ENCODE measurements at regions not wholly inside any gene's neighbourhood (a gene's known extent, or its start where the extent isn't known, plus 50 kb on each side); places are given as distances from the start of the nearest gene placed in this dataset.
"Not testable (repeated sequence)": the region's sequence is repeated elsewhere in the genome, so short reads cannot be mapped to it uniquely, and the experiment has no call there.

DNA sequence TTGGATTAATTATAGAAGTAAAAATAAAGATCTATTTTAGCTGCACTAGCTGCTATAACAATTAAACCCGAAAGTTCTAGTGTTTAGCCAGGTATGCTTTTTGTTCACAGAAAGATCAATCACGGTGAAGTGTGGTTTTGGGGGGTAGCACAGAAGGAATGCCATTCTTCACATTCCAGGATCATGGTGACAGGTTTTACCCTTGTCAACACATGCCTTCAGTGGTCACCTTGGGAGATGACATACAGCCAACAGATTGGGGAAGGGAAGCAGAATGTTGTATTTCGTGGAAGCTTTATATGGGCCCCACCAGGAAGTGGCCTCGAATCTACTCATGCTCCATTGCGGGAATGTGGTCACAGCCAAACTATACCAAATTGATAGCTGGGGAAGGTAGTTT is 753.6 kb downstream of the RAPGEF2 start:
- 37 to 43% methylated on average over 5 of the region's 5 CpGs for WGBS, 2 donors
- Histone ChIP-seq H3K36me3 (no peaks in the 10 kb centered on the region), H3K27me3 (no peaks in the 10 kb centered on the region), H3K27ac (no peak overlapping the region), H3K4me1 (no peaks in the 10 kb centered on the region), H3K9me3 (no peaks in the 10 kb centered on the region), H3K4me3 (no peak overlapping the region)
- DNase-seq (no peak), ATAC-seq (ENCODE audit: low FRiP score in 2 of 2) (no peak)
- TF ChIP-seq EP300 (IDR thresholded peaks at IDR 0.05) (no peak), POLR2AphosphoS5 (IDR thresholded peaks at IDR 0.05) (no peak), POLR2A (IDR thresholded peaks at IDR 0.05) (no peak)
- TF ChIP-seq, protein P1, sequence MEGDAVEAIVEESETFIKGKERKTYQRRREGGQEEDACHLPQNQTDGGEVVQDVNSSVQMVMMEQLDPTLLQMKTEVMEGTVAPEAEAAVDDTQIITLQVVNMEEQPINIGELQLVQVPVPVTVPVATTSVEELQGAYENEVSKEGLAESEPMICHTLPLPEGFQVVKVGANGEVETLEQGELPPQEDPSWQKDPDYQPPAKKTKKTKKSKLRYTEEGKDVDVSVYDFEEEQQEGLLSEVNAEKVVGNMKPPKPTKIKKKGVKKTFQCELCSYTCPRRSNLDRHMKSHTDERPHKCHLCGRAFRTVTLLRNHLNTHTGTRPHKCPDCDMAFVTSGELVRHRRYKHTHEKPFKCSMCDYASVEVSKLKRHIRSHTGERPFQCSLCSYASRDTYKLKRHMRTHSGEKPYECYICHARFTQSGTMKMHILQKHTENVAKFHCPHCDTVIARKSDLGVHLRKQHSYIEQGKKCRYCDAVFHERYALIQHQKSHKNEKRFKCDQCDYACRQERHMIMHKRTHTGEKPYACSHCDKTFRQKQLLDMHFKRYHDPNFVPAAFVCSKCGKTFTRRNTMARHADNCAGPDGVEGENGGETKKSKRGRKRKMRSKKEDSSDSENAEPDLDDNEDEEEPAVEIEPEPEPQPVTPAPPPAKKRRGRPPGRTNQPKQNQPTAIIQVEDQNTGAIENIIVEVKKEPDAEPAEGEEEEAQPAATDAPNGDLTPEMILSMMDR (IDR thresholded peaks at IDR 0.05): no peak

DNA sequence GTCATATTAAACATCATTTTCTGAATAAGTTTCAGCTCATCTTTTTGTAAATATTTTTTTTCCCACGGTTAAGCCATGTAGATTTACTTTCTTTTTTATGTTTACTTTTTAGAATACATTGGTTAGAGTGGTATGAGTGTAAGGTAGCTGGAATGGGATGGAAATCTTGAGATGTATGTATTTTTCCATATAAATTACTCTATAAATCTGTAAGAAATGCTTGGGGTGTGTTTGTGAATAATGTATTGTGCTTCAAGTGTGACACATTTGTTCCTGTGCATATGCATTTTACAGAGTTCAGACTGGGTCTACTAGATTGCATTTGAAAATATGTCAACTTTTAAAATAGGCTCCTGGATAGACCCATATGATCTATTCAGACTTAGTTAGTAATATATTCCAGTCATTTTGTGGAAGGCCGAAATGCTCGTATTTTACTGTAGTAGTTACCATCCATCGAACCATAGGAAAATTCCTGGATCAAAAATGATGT is 756.8 kb downstream of the RAPGEF2 start:
- ATAC-seq (ENCODE audit: low FRiP score in 2 of 2) (no peak), DNase-seq (no peak)
- no peak for TF ChIP-seq POLR2AphosphoS5 (IDR thresholded peaks at IDR 0.05)
- TF ChIP-seq, protein P1 (IDR thresholded peaks at IDR 0.05): no peak
- no peak for TF ChIP-seq EP300 (IDR thresholded peaks at IDR 0.05)
- no peak for TF ChIP-seq POLR2A (IDR thresholded peaks at IDR 0.05)
- no peaks in the 10 kb centered on the region for H3K36me3 ChIP-seq
- no peak overlapping the region for H3K27ac ChIP-seq
- H3K4me3 ChIP-seq: no peak overlapping the region
- H3K9me3 ChIP-seq: no peaks in the 10 kb centered on the region
- WGBS, 2 donors: 90 to 95% methylated on average over 4 of the region's 4 CpGs
- H3K4me1 ChIP-seq: no peaks in the 10 kb centered on the region
- no peaks in the 10 kb centered on the region for H3K27me3 ChIP-seq

DNA sequence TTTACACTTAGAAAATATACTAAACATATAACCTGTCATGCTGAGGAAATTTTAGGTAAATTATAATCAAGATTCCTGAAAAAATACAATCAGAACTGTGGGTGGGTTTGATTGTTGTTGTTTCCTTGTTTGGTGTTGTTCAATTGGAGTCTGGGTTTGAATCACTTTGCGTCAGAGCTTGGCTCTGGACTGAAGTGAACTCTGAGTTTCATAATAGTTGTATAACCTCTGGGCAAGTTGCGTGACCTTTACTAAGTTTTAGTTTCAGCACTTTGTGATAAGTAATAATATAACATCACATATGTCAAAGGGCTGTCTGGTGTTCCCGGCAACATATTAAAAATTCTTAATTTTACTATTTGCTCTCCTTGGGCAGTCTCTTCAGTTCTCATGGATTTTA is 758.1 kb downstream of the RAPGEF2 start:
- Histone ChIP-seq H3K27ac (no peak overlapping the region), H3K9me3 (no peaks in the 10 kb centered on the region), H3K4me3 (no peak overlapping the region), H3K27me3 (no peaks in the 10 kb centered on the region), H3K36me3 (no peaks in the 10 kb centered on the region), H3K4me1 (no peaks in the 10 kb centered on the region)
- WGBS, 2 donors: 75 to 86% methylated on average over 3 of the region's 3 CpGs
- TF ChIP-seq POLR2AphosphoS5 (IDR thresholded peaks at IDR 0.05): no peak
- no peak for DNase-seq
- no peak for ATAC-seq (ENCODE audit: low FRiP score in 2 of 2)

DNA sequence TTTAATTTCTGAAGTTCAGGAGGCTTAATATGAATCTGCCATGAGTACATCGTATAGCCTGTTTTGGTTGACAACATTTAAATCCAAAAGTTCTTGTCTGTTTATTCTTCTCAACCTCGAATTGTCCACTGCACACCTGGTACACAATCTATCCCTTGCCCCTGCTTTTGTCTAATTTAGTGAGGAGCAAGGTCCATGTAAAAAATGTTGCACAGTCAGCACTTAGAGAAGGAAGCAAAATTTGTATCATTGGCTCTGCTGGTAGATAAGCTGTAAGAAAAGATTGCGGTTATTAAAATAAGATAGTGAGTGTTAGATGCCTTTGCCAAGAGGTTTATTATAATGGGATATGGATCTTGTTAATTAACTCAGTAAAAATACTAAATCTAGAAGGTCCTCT is 761.5 kb downstream of the RAPGEF2 start:
- no peaks in the 10 kb centered on the region for H3K4me1 ChIP-seq
- DNase-seq (no peak), ATAC-seq (ENCODE audit: low FRiP score in 2 of 2) (no peak)
- H3K27ac ChIP-seq: no peak overlapping the region
- no peaks in the 10 kb centered on the region for H3K9me3 ChIP-seq
- no peak overlapping the region for H3K4me3 ChIP-seq
- no peaks in the 10 kb centered on the region for H3K27me3 ChIP-seq
- WGBS, 2 donors: 74 to 79% methylated on average over 3 of the region's 3 CpGs
- TF ChIP-seq POLR2AphosphoS5 (IDR thresholded peaks at IDR 0.05): no peak
- TF ChIP-seq EP300 (IDR thresholded peaks at IDR 0.05): no peak
- TF ChIP-seq, protein P1 (IDR thresholded peaks at IDR 0.05): no peak
- no peak for TF ChIP-seq POLR2A (IDR thresholded peaks at IDR 0.05)
- no peaks in the 10 kb centered on the region for H3K36me3 ChIP-seq

DNA sequence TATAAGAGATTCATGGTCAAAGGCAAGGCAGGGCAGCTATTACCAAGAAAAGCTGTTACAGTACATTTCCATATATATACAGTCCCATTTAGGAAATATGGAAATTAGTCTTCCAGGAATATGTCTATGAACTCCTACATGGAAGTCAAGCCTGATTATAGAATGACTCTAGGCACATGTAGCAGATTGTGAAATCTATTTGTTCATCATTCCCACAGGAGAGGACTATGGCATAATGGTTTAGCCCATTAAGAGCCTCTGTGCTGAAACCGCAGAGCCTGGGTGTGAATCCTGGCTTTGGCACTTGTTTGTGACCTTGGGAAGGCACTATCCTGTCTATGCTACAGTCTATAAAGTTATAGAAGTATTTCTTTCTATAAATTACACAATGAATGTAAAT is 764.8 kb downstream of the RAPGEF2 start:
- H3K27me3 ChIP-seq: no peaks in the 10 kb centered on the region
- no peak overlapping the region for H3K27ac ChIP-seq
- no peak for DNase-seq
- no peaks in the 10 kb centered on the region for H3K9me3 ChIP-seq
- WGBS, 2 donors: 80 to 88% methylated on average over 1 of the region's 1 CpG
- H3K4me3 ChIP-seq: no peak overlapping the region
- H3K4me1 ChIP-seq: no peaks in the 10 kb centered on the region
- TF ChIP-seq POLR2AphosphoS5 (IDR thresholded peaks at IDR 0.05) (no peak), EP300 (IDR thresholded peaks at IDR 0.05) (no peak)
- TF ChIP-seq, protein P1 (IDR thresholded peaks at IDR 0.05): no peak
- no peak for ATAC-seq (ENCODE audit: low FRiP score in 2 of 2)
- H3K36me3 ChIP-seq: no peaks in the 10 kb centered on the region

DNA sequence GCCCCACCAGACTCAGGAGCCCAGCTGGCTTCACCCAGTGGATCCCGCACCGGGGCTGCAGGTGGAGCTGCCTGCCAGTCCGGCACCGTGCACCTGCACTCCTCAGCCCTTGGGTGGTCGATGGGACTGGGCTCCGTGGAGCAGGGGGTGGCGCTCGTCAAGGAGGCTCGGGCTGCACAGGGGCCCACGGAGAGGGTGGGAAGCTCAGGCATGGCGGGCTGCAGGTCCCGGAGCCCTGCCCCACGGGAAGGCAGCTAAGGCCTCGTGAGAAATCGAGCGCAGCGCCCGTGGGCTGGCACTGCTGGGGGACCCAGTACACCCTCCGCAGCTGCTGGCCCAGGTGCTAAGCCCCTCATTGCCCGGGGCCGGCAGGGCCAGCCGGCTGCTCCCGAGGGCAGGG is 766.1 kb downstream of the RAPGEF2 start:
- peak in 1 of 2 donors; percentile 70 for DNase-seq
- not testable (repeated sequence) for ATAC-seq (ENCODE audit: low FRiP score in 2 of 2); H3K36me3 ChIP-seq; H3K9me3 ChIP-seq; H3K4me3 ChIP-seq; H3K27me3 ChIP-seq; H3K4me1 ChIP-seq; H3K27ac ChIP-seq
- WGBS, 2 donors: 91 to 95% methylated on average over 18 to 21 of the region's 23 CpGs

Measured in upper lobe of left lung (tissue), 6 donors.